CD4-positive, alpha-beta T cell treated with Interferon gamma for 1 hour (primary cell): ENCODE measurements at regions not wholly inside any gene's neighbourhood (a gene's known extent, or its start where the extent isn't known, plus 50 kb on each side); places are given as distances from the start of the nearest gene placed in this dataset.

Experiments used
- DNase-seq: peaks from one replicate; pipeline ENCODE4 v3.0.0-alpha.2; 2020

- no peak for DNase-seq
These were observed 145.9 kb upstream of the WDR11 start for GRCh38 chr10:120705309-120705708.

GRCh38 chr10:120710076-120710475 is 141.1 kb upstream of the WDR11 start:
- DNase-seq, result no peak

GRCh38 chr10:120711860-120712259 is 139.3 kb upstream of the WDR11 start:
- DNase-seq, result no peak

GRCh38 chr10:120713573-120714205 is 137.5 kb upstream of the WDR11 start:
- no peak for DNase-seq

- DNase-seq, result no peak
These were observed 136.0 kb upstream of the WDR11 start for GRCh38 chr10:120715171-120715570.

- DNase-seq, result no peak
These were observed 131.8 kb upstream of the WDR11 start for GRCh38 chr10:120719333-120719732.

GRCh38 chr10:120727001-120727400 is 124.2 kb upstream of the WDR11 start:
- no peak for DNase-seq

- DNase-seq, result no peak
These were observed 121.6 kb upstream of the WDR11 start for GRCh38 chr10:120729547-120729946.

GRCh38 chr10:120732067-120732466 is 119.1 kb upstream of the WDR11 start:
- no peak for DNase-seq

GRCh38 chr10:120732643-120733313 is 118.4 kb upstream of the WDR11 start:
- DNase-seq, result no peak

- no peak for DNase-seq
These were observed 116.6 kb upstream of the WDR11 start for GRCh38 chr10:120734483-120735078.

- DNase-seq, result no peak
These were observed 115.8 kb upstream of the WDR11 start for GRCh38 chr10:120735315-120735714.

- DNase-seq, result no peak
These were observed 115.3 kb upstream of the WDR11 start for GRCh38 chr10:120735773-120736371.

- DNase-seq, result no peak
These were observed 114.8 kb upstream of the WDR11 start for GRCh38 chr10:120736377-120736776.

- no peak for DNase-seq
These were observed 112.5 kb upstream of the WDR11 start for GRCh38 chr10:120738658-120739057.

GRCh38 chr10:120741396-120741795 is 109.8 kb upstream of the WDR11 start:
- no peak for DNase-seq

- no peak for DNase-seq
These were observed 108.8 kb upstream of the WDR11 start for GRCh38 chr10:120742373-120742772.

- no peak for DNase-seq
These were observed 107.1 kb upstream of the WDR11 start for GRCh38 chr10:120744040-120744439.

GRCh38 chr10:120746001-120746777 is 105.0 kb upstream of the WDR11 start:
- DNase-seq, result no peak

GRCh38 chr10:120748519-120748918 is 102.6 kb upstream of the WDR11 start:
- no peak for DNase-seq

GRCh38 chr10:120749072-120749471 is 102.1 kb upstream of the WDR11 start:
- DNase-seq, result no peak

- DNase-seq, result no peak
These were observed 101.2 kb upstream of the WDR11 start for GRCh38 chr10:120749856-120750566.

- DNase-seq, result no peak
These were observed 95.4 kb upstream of the WDR11 start for GRCh38 chr10:120755771-120756170.
